ENCODE measurements at regions not wholly inside any gene's neighbourhood (a gene's known extent, or its start where the extent isn't known, plus 50 kb on each side); places are given as distances from the start of the nearest gene placed in this dataset.

GRCh38 chrX:125012585-125012984, 307.1 kb upstream of the TEX13C start:
- Mint-ChIP-seq H3K27ac (no peak overlapping the region), H3K9me3 (no peaks in the 10 kb centered on the region)
- ATAC-seq: no peak

GRCh38 chrX:125029131-125029530, 290.5 kb upstream of the TEX13C start:
- DNase-seq: no peak
- Mint-ChIP-seq H3K4me1 (no peaks in the 10 kb centered on the region), H3K9me3 (no peaks in the 10 kb centered on the region), H3K4me3 (no peak overlapping the region), H3K27ac (no peak overlapping the region), H3K27me3 (no peaks in the 10 kb centered on the region)
- ATAC-seq: no peak

More at GRCh38 chrX:125012585-125012984, 307.1 kb upstream of the TEX13C start:
- Mint-ChIP-seq H3K27me3 (no peaks in the 10 kb centered on the region), H3K4me3 (no peak overlapping the region), H3K4me1 (no peaks in the 10 kb centered on the region)
- DNase-seq: no peak
